ENCODE measurements at regions not wholly inside any gene's neighbourhood (a gene's known extent, or its start where the extent isn't known, plus 50 kb on each side); places are given as distances from the start of the nearest gene placed in this dataset.

GRCh38 chr21:28633839-28634555 is 358.7 kb downstream of the LTN1 start:
- TF ChIP-seq POLR2A (IDR thresholded peaks at IDR 0.05; ENCODE audit: extremely low read depth, insufficient read length) (no peak), CTCF (IDR thresholded peaks at IDR 0.05; ENCODE audit: low read depth, low read length) (no peak), MAX (IDR thresholded peaks at IDR 0.05; ENCODE audit: low read depth, low read length) (no peak), MYC (IDR thresholded peaks at IDR 0.05; ENCODE audit: low read depth, low read length) (no peak)

Measured in NB4 (cell line).